ENCODE measurements at regions not wholly inside any gene's neighbourhood (a gene's known extent, or its start where the extent isn't known, plus 50 kb on each side); places are given as distances from the start of the nearest gene placed in this dataset.

GRCh38 chr7:11221984-11222383 is 248.3 kb downstream of the PHF14 start:
- no peaks in the 10 kb centered on the region for H3K4me1 ChIP-seq
- DNase-seq: no peak
- H3K27me3 ChIP-seq: no peaks in the 10 kb centered on the region
- no peak for TF ChIP-seq CTCF (IDR thresholded peaks at IDR 0.05; ENCODE audit: low read depth, low read length)
- no peaks in the 10 kb centered on the region for H3K9me3 ChIP-seq
- H3K4me3 ChIP-seq (ENCODE audit: low read depth, low read length): no peak overlapping the region
- no peaks in the 10 kb centered on the region for H3K36me3 ChIP-seq

GRCh38 chr7:11224535-11224934 is 250.9 kb downstream of the PHF14 start:
- no peaks in the 10 kb centered on the region; the same call in 1 of the 2 replicates for H3K4me1 ChIP-seq
- no peak for TF ChIP-seq CTCF (IDR thresholded peaks at IDR 0.05; ENCODE audit: low read depth, low read length)
- no peaks in the 10 kb centered on the region for H3K9me3 ChIP-seq
- H3K4me3 ChIP-seq (ENCODE audit: low read depth, low read length): no peak overlapping the region
- no peak for DNase-seq
- no peaks in the 10 kb centered on the region for H3K36me3 ChIP-seq
- H3K27me3 ChIP-seq: no peaks in the 10 kb centered on the region

GRCh38 chr7:11228515-11228914 is 254.8 kb downstream of the PHF14 start:
- Histone ChIP-seq H3K4me1 (no peaks in the 10 kb centered on the region; the same call in 1 of the 2 replicates), H3K36me3 (no peaks in the 10 kb centered on the region), H3K4me3 (ENCODE audit: low read depth, low read length) (no peak overlapping the region), H3K27me3 (no peaks in the 10 kb centered on the region), H3K9me3 (no peaks in the 10 kb centered on the region)
- peak; percentile 32 for DNase-seq
- no peak for TF ChIP-seq CTCF (IDR thresholded peaks at IDR 0.05; ENCODE audit: low read depth, low read length)

GRCh38 chr7:11231190-11231589 is 257.5 kb downstream of the PHF14 start:
- Histone ChIP-seq H3K36me3 (no peaks in the 10 kb centered on the region), H3K4me3 (ENCODE audit: low read depth, low read length) (no peak overlapping the region), H3K27me3 (no peaks in the 10 kb centered on the region), H3K4me1 (no peaks in the 10 kb centered on the region; the same call in 1 of the 2 replicates), H3K9me3 (no peaks in the 10 kb centered on the region)
- no peak for DNase-seq
- no peak for TF ChIP-seq CTCF (IDR thresholded peaks at IDR 0.05; ENCODE audit: low read depth, low read length)

- TF ChIP-seq CTCF (IDR thresholded peaks at IDR 0.05; ENCODE audit: low read depth, low read length): no peak
- Histone ChIP-seq H3K4me3 (ENCODE audit: low read depth, low read length) (no peak overlapping the region), H3K9me3 (no peaks in the 10 kb centered on the region), H3K4me1 (no peaks in the 10 kb centered on the region; the same call in 1 of the 2 replicates), H3K36me3 (no peaks in the 10 kb centered on the region), H3K27me3 (no peaks in the 10 kb centered on the region)
- no peak for DNase-seq
Measured at GRCh38 chr7:11232462-11232861, 258.8 kb downstream of the PHF14 start.

DNA sequence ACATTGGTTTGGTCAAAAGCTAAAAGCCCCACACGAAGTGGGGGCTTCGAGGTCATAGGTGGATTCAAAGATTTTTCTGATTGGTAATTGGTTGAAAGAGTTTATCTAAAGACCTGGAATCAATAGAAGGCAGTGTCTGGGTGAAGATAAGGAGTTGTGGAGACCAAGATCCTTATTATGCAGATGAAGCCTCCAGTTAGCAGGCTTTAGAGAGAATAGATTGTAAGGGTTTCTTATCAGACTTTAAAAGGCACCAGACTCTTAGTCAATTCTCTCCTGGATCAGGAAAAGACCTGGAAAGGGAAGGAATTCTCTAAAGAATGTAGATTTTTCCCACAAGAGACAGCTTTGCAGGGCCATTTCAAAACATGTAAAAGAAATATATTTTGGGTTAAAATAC is 260.2 kb downstream of the PHF14 start:
- Histone ChIP-seq H3K36me3 (no peaks in the 10 kb centered on the region), H3K9me3 (no peaks in the 10 kb centered on the region), H3K27me3 (no peaks in the 10 kb centered on the region), H3K4me3 (ENCODE audit: low read depth, low read length) (no peak overlapping the region), H3K4me1 (no peaks in the 10 kb centered on the region; the same call in 1 of the 2 replicates)
- DNase-seq: no peak
- TF ChIP-seq CTCF (IDR thresholded peaks at IDR 0.05; ENCODE audit: low read depth, low read length): no peak

All from BE2C (cell line).